Ascending aorta (tissue), 2 donors: ENCODE measurements at regions not wholly inside any gene's neighbourhood (a gene's known extent, or its start where the extent isn't known, plus 50 kb on each side); places are given as distances from the start of the nearest gene placed in this dataset.

ENCODE experiments used
- DNase-seq, 2 donors: peaks; one replicate each; pipeline ENCODE4 v3.0.0-alpha.2; 2019; ENCODE audit warnings: low spot score in 2 of 2
- H3K27ac ChIP-seq, 2 donors: fragments of 200-600 bp; sonication (generic); one replicate each; pipeline ENCODE4 v1.5.1; 2016 to 2017; ENCODE audit warnings: mild to moderate bottlenecking in 1 of 2
- H3K27me3 ChIP-seq: fragments of 200-600 bp; sonication (generic); one replicate; pipeline ENCODE4 v1.5.1; 2017
- H3K36me3 ChIP-seq, 2 donors: fragments of 200-600 bp; sonication (generic); one replicate each; pipeline ENCODE4 v1.5.1; 2016
- H3K4me1 ChIP-seq, 2 donors: fragments of 200-600 bp; sonication (generic); one replicate each; pipeline ENCODE4 v1.5.1; 2016 to 2017; ENCODE audit warnings: mild to moderate bottlenecking in 1 of 2
- H3K4me3 ChIP-seq, 2 donors: fragments of 200-600 bp; sonication (generic); one replicate each; pipeline ENCODE4 v1.5.1; 2016 to 2017; ENCODE audit warnings: mild to moderate bottlenecking in 1 of 2
- H3K9me3 ChIP-seq, 2 donors: fragments of 200-600 bp; sonication (generic); one replicate each; pipeline ENCODE4 v1.5.1; 2016
- CTCF ChIP-seq, 3 experiments: fragments of 200-600 bp in 2 of 3; fragments of 450-650 bp in 1 of 3; sonication (generic) in 2 of 3; IDR thresholded peaks; one replicate each; pipeline ENCODE4 v1.5.1; 2016 to 2019; ENCODE audit warnings: antibody characterized with exemption in 3 of 3, mild to moderate bottlenecking in 1 of 3, moderate library complexity in 1 of 3
- intact Hi-C: fragments of 100-400 bp; cut with DNase I; formaldehyde crosslinking; loops from one replicate; pipeline ENCODE4 v1.15.1; 2023

DNA sequence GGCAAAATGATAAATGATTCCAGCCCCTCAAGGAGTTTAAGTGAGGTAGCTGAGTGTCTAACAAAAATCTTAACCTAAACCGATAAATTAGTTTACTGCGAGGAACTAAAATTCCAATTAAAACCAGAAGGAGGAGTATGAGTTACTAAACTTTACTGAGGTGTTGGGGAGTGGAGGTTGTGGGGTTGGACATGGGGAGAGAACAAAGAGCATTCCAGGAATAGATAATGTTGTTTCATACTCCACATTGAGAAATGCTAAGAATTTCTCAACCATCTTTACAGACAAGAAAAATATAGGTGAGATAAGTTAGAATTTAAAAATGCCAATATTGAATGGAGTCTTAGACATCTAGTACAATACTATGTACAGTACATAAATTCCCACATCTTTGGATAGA is 488.6 kb downstream of the METTL15 start:
- Histone ChIP-seq H3K4me1 (no peaks in the 10 kb centered on the region), H3K27ac (no peak overlapping the region), H3K36me3 (no peaks in the 10 kb centered on the region), H3K4me3 (no peak overlapping the region), H3K27me3 (no peaks in the 10 kb centered on the region), H3K9me3 (no peaks in the 10 kb centered on the region)
- no peak for DNase-seq
- TF ChIP-seq CTCF (IDR thresholded peaks at IDR 0.05): no peak
- intact Hi-C loops: no loop called here

- no peak overlapping the region for H3K4me3 ChIP-seq
- no peak for DNase-seq
- no peaks in the 10 kb centered on the region for H3K9me3 ChIP-seq
- TF ChIP-seq CTCF (IDR thresholded peaks at IDR 0.05): no peak
- H3K27ac ChIP-seq: no peak overlapping the region
- H3K27me3 ChIP-seq: no peaks in the 10 kb centered on the region
- no peaks in the 10 kb centered on the region for H3K4me1 ChIP-seq
- no peaks in the 10 kb centered on the region for H3K36me3 ChIP-seq
- intact Hi-C loops: no loop called here
These were observed 484.0 kb downstream of the METTL15 start for GRCh38 chr11:28592141-28592540.

DNA sequence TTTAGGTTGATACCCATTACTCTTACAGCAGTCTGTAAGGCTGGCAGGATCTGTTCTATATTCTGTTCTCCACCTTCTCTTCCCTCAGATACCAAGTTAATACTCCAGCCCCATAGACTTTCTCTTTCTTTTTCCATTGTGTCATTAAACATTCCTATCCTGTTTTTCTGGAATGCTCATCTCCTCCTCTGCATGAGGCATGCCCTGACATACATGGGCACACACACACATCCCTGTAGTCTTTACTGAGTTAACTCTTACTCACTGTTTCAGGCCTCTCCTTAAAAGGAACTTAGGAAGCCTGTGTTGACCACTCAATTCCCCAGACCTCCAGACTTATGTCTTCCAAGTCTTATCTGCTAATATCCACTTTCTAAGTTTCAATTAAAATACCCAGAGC is 476.8 kb downstream of the METTL15 start:
- no peaks in the 10 kb centered on the region for H3K36me3 ChIP-seq
- intact Hi-C loops: no loop called here
- H3K9me3 ChIP-seq: no peaks in the 10 kb centered on the region
- no peak for TF ChIP-seq CTCF (IDR thresholded peaks at IDR 0.05)
- H3K27me3 ChIP-seq: no peaks in the 10 kb centered on the region
- no peaks in the 10 kb centered on the region for H3K4me1 ChIP-seq
- H3K4me3 ChIP-seq: no peak overlapping the region
- no peak overlapping the region for H3K27ac ChIP-seq
- no peak for DNase-seq

DNA sequence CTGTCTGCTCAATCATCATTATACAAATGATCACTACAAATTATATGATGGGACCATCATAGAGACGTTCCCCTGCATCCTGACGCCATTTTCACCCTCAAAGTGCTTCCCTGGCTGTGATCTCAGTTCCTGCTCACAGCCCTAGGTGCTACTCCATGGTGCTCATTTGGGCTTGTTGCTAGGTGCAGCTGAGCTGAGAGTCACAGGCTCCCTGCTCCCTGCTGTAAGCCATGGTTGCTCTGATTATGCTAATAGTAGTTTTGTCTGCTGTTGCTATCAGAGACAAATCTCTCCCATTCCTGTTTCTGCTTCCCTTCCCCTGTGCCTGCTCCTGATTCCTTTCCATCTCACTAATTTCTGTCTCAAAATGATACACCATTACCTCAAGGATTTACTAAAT is 474.3 kb downstream of the METTL15 start:
- H3K27me3 ChIP-seq: no peaks in the 10 kb centered on the region
- H3K9me3 ChIP-seq: no peaks in the 10 kb centered on the region
- H3K36me3 ChIP-seq: no peaks in the 10 kb centered on the region
- TF ChIP-seq CTCF (IDR thresholded peaks at IDR 0.05): no peak
- no peak overlapping the region for H3K27ac ChIP-seq
- DNase-seq: no peak
- no peak overlapping the region for H3K4me3 ChIP-seq
- intact Hi-C loops: no loop called here
- no peaks in the 10 kb centered on the region for H3K4me1 ChIP-seq

- Histone ChIP-seq H3K4me3 (no peak overlapping the region), H3K9me3 (no peaks in the 10 kb centered on the region), H3K4me1 (no peaks in the 10 kb centered on the region), H3K36me3 (no peaks in the 10 kb centered on the region), H3K27me3 (no peaks in the 10 kb centered on the region), H3K27ac (no peak overlapping the region)
- no peak for DNase-seq
- TF ChIP-seq CTCF (IDR thresholded peaks at IDR 0.05): no peak
- intact Hi-C loops: no loop called here
These were observed 473.4 kb downstream of the METTL15 start for GRCh38 chr11:28581286-28582242.
